ENCODE measurements at regions not wholly inside any gene's neighbourhood (a gene's known extent, or its start where the extent isn't known, plus 50 kb on each side); places are given as distances from the start of the nearest gene placed in this dataset.

- TF ChIP-seq CTCF (IDR thresholded peaks at IDR 0.05) (no peak), POLR2A (IDR thresholded peaks at IDR 0.05) (no peak)
Observed at GRCh38 chr5:2106721-2107120, 224.0 kb upstream of the IRX4 start.
